Fibroblast of upper back skin (primary cell): ENCODE measurements at regions not wholly inside any gene's neighbourhood (a gene's known extent, or its start where the extent isn't known, plus 50 kb on each side); places are given as distances from the start of the nearest gene placed in this dataset.

Source experiments
- DNase-seq: peaks from one replicate; pipeline ENCODE4 v3.0.0-alpha.2; 2013

GRCh38 chr10:121076776-121077715 lies 225.9 kb downstream of the WDR11 start:
- peak; percentile 56 for DNase-seq

DNA sequence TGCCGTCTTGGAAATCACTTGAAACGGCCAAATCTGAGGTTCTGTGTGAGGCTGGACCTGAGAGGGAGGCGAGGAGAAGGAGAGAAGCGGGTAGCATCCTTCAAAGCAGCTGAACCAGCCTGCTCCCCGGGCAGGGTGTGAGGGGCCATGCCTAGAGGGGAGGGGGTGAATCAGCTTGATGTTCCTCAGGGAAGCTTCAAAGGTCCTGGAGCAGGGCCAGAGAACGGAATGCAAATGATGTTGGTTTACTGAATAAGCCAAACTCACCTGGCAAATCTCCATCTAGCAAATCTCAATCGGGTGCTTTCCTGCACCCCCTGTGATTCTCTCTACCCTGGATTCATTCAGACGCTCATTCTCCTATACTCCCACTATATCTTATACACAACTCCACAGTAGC lies 226.9 kb downstream of the WDR11 start:
- no peak for DNase-seq

DNA sequence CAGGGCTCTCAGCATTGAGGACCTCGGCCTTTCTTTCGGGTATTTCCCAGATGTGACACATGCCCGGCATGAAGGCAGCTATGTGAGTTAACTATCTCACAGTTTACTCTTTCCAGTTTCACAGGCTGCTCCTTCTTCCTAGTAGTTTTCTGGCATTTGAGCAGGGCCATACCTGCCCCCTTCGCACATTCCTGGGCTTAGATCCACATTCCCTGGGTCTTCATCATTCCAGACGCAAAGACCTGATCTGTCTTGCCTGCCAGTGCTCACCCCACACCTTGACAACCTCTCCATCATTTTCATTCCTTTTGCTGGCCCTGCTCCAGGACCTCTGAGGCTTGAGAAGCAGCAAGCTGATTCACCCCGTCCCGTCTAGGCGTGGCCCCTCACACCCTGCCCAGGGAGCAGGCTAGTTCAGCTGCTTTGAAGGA lies 227.5 kb downstream of the WDR11 start:
- peak; percentile 69 for DNase-seq

- no peak for DNase-seq
These were observed 228.1 kb downstream of the WDR11 start for GRCh38 chr10:121079226-121079625.

DNA sequence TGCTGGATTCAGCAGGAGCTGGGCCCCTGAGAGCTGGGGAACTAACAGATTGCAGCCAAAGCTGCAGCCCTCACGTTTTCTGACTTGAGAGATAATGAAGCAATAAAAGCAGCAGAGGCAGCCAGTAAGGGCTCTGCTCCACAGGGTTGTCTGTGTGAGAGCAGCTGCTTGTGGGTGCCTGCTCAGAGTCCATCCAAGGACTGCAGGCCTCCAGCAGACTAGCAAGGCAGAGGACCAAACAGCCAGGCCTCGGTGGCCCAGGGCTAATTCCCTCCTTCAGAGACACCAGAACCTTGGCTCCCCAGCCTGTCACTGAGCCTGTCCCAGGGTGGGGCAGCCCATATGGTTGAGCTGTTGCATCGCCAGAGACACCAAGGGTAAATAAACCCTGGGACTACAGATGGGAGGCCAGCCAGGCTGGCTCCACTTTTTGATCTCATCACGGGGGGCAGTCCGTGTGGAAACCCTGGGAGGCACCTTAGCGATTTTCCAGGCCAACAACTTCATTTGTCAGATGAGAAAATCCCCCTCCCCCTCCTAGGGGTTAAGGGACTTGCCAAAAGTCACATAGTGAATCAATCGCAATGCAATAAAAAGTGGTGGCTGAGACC lies 229.2 kb downstream of the WDR11 start:
- DNase-seq: no peak

GRCh38 chr10:121081306-121081705 lies 230.1 kb downstream of the WDR11 start:
- DNase-seq: no peak

DNA sequence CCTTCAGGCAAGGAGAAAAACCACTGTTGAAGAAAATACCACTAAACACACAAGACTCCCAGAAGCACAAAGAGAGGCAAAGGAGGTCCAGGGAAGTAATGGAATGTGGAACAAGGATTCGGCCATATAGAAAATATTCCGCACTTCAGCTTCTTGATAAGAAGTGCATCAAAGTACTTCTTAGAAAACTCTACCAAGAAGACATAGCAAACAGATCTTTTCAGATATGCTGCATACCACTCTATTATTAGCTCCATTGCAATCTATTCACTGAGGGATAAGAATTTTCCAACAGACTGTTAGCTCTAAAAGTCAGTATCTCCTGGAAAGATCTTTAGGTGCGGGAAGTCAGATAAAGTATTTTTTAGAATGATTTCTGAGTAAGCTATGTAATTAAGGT lies 231.8 kb downstream of the WDR11 start:
- DNase-seq: no peak

GRCh38 chr10:121084016-121084674 lies 233.0 kb downstream of the WDR11 start:
- no peak for DNase-seq

DNA sequence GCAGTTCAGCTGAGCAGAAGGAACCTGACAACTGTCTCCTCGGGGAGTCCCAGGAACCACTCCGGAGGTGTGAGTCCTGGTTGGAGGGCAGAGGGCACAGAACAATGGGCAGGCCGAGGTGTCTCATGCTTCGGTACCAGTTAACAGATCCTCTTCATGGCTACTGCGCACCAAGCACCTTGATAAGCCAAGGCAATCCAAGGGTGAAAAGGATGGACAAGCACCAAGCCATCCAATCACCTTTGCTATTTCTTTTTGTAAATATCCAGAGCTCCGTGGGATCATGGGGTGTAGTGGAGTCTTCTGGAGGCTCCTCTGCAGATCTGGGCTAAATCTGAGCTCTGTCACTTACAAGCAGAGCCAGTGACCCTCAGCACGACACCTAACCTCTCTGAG lies 233.5 kb downstream of the WDR11 start:
- DNase-seq: no peak

- DNase-seq: no peak
These were observed 234.2 kb downstream of the WDR11 start for GRCh38 chr10:121085367-121085766.

- DNase-seq: no peak
These were observed 236.0 kb downstream of the WDR11 start for GRCh38 chr10:121087129-121087528.

- DNase-seq: no peak
These were observed 236.5 kb downstream of the WDR11 start for GRCh38 chr10:121087688-121088087.

- no peak for DNase-seq
These were observed 237.4 kb downstream of the WDR11 start for GRCh38 chr10:121088524-121088923.

DNA sequence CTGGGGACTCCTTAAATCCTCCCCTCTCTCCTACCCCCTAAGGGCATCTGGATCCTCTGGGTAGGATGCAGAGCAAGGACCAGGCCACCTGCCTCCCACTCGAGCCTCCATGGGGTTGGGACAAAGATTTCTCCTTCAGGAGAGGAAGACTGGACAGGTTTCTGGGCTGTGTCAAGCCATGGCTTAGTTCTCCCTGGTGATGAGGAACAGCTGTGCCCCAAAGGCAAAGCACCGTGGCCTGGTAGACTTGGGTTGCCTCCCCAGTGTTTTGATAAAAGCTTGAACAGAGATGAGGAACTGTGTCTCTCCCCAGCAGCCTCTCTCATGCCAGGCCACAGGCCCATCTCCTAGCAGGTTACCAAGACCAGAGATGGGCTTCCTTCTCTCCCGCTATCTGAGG lies 238.3 kb downstream of the WDR11 start:
- DNase-seq: no peak

DNA sequence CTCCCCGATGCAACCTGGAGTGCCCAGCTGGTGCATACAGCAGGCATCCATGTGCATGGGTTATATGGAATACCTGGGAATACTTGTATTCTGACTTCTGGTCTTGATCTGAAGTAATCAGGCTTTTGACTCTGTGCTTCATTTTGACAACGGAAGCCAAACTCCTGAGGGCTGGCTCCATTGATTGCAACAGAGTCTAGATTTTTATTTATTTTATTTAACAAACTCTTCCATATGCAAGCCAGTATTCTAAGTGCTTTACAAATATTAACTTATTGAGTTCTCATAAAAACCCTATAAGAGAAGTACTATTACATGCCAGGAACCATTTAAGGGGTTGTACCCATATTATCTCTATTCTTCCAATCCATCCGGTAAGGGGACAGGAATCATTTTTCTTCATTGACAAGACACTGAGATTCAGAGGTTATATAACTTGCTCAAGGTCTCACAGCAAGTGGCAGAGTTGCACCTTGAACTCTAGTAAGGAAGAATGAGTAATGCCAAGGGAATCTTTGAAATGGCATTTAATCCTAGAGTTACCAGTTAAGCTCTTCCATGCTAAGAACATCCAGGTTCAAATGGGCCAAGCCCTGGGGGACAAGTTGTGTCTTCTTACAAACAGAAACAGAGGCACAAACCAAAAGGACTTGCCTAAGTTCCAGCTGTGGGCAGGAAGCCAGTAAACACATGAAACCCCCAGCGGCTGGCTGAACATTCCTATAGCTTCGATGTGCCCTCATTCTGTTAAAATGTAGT lies 241.0 kb downstream of the WDR11 start:
- peak; percentile 16 for DNase-seq

DNA sequence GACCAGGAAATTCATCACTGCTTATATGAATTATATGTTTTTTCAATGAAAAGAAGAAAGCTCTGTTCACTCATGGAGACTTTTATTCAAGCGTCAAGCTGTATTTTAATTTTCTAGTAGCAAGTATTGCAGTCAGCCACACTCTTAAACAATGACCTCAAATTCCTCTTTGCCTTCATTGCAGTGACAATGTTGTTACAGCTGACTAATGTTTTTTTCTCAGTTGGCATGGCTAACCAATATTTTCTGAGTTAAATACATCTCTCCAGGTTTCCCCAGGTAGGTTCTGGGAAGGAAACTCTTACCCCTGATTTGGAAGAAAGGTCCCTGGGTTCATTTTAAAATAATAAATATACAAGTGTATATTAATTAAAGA lies 241.5 kb downstream of the WDR11 start:
- DNase-seq: no peak

DNA sequence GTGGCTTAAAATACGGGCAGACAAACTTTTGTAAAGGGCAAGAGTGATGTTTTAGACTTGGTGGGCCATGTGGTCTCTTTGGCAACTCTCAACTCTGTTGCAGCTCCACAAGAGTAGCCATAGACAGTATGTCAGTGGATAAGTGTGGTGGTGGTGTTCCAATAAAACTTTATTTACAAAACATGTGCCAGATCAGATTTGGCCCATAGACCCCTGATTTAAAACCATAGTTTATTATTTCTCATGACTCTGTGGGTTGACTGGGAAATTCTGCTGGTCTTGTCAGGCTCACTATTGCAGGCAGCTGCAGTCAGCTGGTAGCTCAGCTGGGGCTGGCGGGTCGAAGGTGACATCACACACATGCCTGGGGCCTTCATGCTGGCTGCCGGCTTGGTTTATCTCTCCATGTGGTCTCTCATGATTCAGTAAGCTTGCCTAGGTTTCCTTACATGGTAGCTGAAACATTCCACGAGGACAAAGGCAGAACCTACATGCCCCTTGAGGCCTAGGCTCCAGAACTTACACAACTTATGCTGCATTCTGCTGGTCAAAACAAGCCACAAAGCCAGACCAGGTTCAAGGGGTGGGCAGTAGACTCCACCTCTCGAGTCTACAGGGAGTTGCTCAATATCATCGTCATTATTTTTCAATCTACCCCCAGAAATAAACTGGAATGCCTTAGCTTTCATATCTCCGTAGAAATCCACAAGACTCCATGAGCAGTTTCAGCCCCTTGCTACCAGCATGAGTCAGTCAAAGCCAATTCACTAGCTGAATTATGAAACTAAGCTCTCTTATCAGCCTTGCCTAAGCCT lies 245.7 kb downstream of the WDR11 start:
- DNase-seq: peak; percentile 82

DNA sequence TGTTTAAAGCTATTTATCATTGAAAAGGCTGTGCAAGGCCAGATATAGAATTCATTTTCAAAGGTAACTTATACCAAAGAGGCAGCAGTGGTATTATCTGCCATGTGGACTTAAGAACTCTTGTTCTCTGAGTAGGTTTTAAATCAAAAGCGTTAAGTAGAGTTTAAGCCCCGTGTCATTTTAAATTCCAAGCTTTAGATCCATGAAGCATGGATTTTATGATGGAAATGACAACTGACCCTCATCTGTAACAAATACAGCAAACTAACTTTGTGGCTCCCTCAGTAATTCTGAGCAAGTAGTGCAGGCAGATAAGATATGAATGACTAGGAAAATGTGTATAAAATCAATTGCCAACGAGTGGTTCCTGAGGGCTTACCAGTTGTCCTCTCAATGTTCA lies 247.0 kb downstream of the WDR11 start:
- no peak for DNase-seq

- no peak for DNase-seq
These were observed 247.6 kb downstream of the WDR11 start for GRCh38 chr10:121098751-121099150.

DNA sequence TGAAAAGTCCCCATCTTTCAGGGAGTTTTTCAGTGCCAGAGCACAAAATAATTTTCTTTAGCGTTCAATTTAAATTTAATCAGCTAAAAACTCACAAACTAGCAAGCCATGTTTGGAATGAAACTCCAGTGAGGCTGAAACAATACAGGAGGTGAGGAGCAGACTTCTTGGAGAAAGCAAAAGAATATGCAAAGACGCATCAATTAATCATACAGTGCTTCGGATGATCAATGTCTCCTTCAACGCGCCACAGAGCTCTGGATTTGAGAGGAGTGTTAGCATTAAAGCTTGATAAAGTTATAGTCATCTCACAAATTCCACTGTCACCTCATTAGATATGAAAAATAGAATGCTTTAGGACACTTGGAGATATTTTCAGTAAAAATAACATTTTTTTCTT lies 248.0 kb downstream of the WDR11 start:
- DNase-seq: no peak

DNA sequence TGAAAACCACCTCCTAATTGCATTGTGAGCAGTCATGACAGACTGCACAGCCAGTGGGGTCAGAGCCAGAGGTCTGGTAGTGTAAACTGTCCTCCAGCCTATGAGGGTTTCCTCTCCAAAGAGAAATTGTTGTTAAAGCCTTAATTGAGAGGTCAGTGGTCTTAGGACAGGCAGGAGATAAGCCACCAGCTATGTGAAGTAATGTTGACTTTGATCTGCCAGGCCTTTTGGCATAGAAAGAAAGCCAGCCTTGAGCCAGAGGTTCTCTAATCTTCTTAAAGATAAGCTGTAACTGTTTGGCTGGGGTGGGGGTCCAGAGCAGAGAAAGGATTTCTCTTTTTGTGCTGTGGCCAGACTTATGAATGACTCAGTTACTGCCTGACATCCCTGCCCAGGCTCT lies 248.4 kb downstream of the WDR11 start:
- DNase-seq: no peak

DNA sequence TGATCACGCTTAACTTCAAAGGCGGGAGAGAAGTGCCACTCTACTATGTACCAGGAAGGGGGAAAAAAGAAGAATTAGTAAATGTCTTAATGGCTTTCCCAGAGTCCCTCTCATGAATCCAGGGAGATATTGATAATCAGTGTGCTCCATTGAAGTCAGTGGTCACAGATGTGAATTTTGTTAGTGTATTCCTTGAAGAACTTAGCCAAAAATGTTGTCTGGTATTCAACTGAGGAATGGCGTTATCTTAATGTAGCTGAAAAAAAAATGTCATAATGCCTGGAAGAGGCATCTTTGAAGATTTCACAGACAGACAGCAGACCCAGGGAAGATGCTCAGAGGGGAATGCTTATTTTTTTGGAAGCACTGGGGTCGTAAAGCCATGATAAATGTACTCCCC lies 250.4 kb downstream of the WDR11 start:
- DNase-seq: no peak
